ENCODE measurements at regions not wholly inside any gene's neighbourhood (a gene's known extent, or its start where the extent isn't known, plus 50 kb on each side); places are given as distances from the start of the nearest gene placed in this dataset.

DNA sequence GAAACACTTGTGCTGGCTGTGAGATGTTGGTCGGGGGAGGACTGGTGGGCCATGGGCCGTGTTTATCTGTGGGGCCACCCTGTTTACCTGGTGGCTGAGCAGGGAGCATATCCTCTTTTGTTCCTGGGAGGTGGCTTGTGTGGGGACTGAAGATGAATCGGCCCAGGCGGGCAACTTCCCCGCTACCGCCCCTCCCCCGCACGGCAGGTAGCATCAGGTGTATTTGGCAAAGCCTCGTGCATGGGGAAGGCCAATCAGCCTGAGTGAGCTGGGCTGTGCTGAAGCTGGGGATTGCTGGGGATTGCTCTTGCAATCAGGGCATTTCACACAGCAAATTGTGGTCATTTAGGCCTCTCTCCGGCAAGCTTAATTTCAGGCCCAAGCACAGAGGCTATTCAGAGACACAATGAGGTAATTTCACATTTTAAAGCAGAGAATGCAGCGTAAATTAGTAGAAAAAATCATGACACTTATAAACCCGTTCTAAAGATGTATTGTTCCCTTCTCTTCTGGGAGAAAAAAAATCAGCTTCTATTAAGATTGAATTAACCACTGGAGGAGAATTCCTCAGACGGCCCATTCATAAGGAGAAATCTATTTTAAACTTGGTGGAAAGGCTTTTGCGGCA is 197.7 kb upstream of the POU3F1 start:
- DNase-seq, result no peak

- no peak for DNase-seq
Observed at GRCh38 chr1:38243106-38243505, 196.5 kb upstream of the POU3F1 start.

DNA sequence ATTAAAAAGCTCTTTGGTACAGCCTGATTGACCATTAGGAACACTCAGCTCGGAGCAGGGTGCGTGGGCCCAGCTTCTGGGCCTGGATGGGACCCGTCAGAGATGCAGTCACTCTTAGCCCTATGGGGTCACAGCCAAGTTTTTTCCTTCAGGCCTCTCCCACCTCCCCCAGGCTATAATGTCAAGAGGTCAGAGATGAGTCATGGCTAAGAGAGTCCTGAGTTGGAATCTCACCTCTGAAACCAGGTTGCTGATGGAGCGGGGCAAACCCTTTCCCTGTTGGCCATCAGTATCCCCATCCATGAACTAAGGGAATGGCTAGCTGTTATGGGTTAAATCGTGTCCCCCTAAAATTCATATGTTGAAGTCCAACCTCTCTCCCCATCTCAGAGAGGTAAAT is 195.9 kb upstream of the POU3F1 start:
- DNase-seq, result no peak

- DNase-seq, result no peak
Observed at GRCh38 chr1:38241594-38242334, 195.2 kb upstream of the POU3F1 start.

DNA sequence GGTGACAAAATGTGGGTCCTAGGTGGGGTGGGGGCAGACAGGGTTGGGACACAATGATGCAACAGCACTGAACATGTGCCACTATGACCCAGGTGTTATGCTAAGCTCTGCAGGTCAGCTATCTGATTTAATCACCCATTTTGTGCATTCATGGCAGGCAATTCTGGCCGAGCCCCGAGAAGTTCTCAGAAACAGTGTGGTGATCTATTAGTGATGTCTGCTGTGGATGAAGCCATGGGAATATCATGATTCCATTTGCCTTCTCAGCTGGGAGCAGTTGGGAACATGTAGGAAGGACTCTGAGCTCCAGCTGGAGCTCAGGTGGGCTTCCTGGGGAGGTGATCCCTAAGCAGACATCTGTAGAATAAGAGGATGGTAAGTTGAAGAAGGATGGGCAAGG is 194.0 kb upstream of the POU3F1 start:
- no peak for DNase-seq

GRCh38 chr1:38239258-38239835 is 192.8 kb upstream of the POU3F1 start:
- no peak for DNase-seq

DNA sequence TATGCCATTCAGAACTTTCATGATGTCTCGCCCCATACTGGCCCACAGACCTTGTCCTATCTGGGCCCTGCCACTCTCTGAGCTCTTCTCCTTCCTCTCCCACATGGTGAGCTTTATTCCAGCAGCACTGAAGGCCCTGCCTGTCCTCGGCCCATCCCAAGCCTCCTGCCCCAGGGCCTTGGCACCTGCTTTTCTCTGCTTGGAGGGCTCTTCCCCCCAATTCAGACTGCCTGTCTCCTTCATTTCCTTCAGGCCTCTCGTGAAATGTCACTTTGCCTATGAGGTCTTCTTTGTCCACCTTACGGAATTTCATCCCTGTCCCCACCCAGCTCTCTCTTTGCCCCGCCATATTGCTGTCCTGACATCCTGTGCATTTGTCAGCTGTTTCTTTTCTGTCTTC is 191.7 kb upstream of the POU3F1 start:
- DNase-seq, result no peak

DNA sequence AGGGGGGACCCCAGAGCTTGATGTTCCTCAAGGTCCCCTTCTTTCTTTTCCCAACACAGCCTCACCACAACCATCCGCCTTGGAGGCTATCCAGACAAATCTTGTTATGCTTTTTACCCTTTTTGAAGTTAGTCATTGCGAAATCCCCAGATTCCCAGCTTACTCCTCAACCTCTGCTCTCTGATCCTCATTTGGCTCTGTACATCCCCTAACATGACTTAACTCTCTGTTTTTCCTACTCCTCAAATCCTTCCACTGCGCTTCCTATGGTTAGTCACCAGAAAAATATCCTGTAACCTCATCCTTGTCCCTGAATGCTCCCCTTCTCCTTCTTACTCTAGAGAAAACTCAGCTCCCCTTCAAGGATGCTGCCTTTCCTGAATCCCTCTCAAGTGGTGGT is 189.1 kb upstream of the POU3F1 start:
- no peak for DNase-seq

DNA sequence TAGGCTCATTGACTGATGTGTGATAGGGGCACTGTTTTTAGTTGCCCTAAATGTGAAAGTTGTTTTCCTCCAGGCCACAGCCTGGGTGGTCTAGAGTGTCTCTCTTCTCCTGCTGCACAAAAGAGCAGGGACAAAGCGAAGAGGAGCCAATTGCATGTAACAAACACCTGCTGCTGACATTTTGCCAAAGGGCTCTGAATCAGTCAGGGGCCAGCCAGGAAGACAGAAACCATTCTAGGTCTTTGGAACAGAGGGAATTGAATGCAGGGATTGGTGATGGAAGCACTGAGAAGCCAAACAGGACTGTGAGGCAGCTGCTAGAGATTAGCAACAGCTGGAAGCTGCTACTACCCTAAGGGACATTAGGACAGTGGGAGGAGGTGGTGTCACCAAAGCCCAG is 185.3 kb upstream of the POU3F1 start:
- no peak for DNase-seq

GRCh38 chr1:38228718-38229117 is 182.1 kb upstream of the POU3F1 start:
- no peak for DNase-seq

DNA sequence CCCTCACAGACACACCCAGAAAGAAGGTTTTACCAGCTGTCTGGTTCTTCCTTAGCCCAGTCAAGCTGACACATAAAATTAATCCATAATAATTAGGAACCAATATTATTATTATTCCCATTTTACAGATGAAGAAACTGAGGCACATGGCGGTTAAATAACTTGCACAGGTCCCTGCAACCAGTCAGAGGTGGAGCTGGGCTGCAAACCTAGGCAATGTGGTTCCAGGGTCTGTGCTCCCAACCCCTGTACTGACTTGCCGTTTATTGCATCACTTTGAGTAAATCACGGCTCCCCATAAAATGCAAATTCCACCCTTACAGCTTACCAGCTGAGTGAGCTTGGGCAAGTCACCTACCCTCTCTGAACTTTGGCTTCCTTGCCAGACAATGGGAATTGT is 179.2 kb upstream of the POU3F1 start:
- no peak for DNase-seq

DNA sequence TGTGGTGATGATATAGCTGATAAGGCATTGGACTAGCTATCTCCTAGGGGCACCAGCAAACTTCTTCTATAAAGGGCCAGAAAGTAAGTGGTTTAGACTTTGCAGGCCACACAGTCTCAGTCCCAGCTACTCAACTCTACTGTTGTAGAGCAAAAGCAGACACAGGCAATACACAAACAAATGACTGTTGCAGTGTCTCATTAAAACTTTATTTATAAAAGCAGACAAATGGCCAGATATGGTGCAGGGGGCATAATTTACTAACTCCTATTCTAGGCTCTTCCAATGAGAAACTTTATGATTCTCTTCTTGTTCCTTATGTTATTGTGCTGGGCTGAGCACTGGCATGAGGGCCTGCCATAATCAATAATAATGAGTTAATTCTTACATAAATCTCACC is 176.8 kb upstream of the POU3F1 start:
- DNase-seq, result no peak

DNA sequence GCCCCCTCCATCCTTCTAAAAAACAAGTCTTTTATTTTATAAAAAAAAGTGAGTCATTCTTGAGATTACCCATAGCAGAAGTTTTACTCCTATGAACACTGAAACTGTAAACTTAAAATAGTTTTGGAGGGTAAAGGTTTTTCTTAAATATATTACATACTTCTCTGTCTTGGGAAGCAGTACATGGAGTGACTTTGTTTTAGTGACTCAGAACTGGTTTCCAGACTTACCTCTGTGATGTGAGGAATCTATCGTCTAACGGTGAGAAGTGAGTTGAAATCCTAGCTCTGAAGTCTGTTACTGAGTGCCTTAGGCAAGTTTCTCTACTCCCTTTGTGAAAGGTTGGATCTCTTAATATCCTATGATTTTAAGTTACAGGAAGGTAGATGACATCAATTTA is 176.3 kb upstream of the POU3F1 start:
- DNase-seq, result no peak

- no peak for DNase-seq
Observed at GRCh38 chr1:38221006-38221649, 174.5 kb upstream of the POU3F1 start.

DNA sequence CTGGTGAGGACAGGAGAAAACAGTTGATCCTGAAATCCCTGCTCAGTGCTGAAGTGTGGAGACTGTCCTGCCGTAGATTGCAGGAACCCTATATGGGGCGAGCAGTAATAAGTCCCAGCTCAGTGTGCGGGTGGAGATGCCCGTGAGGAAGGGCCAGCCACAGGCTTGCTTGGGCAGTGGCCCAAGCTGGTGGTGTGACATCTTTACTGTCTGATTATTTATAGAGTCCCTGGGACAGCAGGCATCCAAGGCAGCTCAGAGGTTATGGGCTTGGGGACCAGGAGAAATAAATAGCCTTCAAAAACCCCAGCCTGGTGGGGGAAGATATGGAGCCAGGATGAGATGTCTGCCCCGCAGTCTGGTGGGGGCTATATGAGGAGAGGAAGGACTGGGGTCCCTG is 170.7 kb upstream of the POU3F1 start:
- DNase-seq, result no peak

- no peak for DNase-seq
Observed at GRCh38 chr1:38213646-38214434, 167.2 kb upstream of the POU3F1 start.

GRCh38 chr1:38210895-38211177 is 164.2 kb upstream of the POU3F1 start:
- no peak for DNase-seq

- DNase-seq, result no peak
Observed at GRCh38 chr1:38210021-38210894, 163.7 kb upstream of the POU3F1 start.

DNA sequence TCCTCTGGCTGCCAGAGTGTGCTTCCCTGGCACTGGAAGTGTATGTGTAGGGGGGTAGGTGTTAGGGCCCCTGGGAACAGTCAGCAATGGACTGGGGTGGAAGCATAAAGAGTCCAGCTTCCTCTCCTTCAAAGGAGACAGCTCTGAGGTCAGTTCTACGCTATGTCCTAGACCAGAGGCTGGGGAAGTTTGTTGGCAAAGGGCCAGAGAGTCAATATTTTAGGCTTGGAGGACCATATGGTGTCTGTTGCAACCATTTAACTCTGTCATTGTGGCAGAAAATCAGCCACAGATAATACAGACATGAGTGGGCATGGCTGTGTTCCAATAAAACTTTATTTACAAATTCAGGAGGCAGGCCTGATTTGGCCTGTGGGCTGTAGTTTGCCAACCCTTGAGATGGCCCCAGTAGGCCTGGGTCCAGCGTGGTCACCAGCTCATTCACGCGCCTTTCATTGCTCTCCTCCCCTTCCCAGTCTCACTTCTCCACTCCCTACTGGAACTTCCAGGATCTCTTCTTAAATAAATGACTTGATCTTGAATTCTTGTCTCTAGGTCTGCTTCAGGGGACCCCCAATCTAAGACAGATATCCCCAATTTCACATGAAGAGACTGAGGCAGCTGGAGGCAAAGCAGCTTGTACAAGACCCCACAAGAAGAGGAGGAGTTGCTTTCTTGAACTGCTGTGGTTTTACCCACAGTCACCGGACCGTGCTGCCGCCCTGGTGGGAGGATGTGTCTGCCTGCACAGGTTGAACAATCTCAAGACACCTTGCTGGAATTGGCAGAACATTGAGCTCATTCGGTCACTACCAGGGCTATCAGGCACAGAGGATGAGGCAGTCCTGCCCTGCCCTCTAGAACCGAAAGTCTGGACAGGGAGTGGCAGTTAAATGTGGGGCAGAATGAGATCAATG is 162.4 kb upstream of the POU3F1 start:
- no peak for DNase-seq

DNA sequence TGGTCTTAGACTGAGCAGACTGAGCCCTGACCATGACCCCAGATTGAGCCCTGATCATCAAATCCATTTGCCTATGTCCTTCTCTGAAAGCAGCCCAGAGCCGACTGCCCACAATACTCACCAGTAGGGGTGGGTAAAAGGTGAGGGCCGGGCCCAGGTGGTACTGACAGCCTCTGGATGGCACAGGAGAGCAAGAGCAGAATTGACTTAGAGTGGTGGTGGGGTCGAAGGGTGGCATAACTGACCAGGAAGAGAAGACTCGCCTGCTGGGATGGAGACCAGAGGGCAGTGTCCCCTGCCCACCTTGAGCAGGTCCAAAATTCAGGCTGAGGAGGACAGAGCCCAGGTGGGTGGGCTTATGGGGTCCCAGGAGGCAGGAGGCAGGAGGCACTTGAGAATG is 161.3 kb upstream of the POU3F1 start:
- no peak for DNase-seq

DNA sequence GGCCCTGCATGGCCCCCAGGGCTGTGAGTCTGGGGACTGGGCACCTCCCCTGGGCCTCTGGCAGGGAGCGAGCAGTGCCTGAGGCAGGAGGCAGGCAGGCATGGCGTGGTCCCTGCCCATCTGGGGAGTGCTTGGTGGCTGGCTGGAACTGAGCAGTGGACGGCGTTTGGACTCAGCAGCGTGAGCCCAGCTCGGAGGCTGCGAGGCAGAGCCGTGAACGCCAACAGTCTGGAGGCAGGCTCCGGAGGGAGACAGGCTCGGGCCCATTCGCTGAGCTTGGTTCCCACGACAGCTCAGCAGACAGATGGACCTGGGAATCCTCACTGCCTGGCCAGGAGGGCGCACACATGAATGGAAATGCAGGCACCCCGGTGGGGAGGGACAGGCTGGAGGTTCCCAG is 160.7 kb upstream of the POU3F1 start:
- no peak for DNase-seq
